Thyroid gland (tissue), 4 donors: ENCODE measurements at regions not wholly inside any gene's neighbourhood (a gene's known extent, or its start where the extent isn't known, plus 50 kb on each side); places are given as distances from the start of the nearest gene placed in this dataset.
A peak's percentile ranks its signal among the peaks of the same experiment; 100 is the strongest.

Experiments
- POLR2A ChIP-seq, 2 donors: fragments of 450-650 bp; IDR thresholded peaks; one replicate each; pipeline ENCODE4 v1.6.1; 2017; ENCODE audit warnings: antibody characterized with exemption in 2 of 2, mild to moderate bottlenecking in 2 of 2, moderate library complexity in 1 of 2
- TF ChIP-seq, protein P1 (sequence below), 6 experiments: fragments of 200-600 bp in 3 of 6; fragments of 450-650 bp in 3 of 6; sonication (generic) in 3 of 6; IDR thresholded peaks; one replicate each; pipeline ENCODE4 v1.5.1; 2016 to 2019; ENCODE audit warnings: antibody characterized with exemption in 6 of 6, mild to moderate bottlenecking in 2 of 6, inconsistent platforms in 1 of 6, moderate library complexity in 1 of 6

GRCh38 chr3:194204042-194204987, 68.4 kb downstream of the HES1 start:
- TF ChIP-seq, protein P1, sequence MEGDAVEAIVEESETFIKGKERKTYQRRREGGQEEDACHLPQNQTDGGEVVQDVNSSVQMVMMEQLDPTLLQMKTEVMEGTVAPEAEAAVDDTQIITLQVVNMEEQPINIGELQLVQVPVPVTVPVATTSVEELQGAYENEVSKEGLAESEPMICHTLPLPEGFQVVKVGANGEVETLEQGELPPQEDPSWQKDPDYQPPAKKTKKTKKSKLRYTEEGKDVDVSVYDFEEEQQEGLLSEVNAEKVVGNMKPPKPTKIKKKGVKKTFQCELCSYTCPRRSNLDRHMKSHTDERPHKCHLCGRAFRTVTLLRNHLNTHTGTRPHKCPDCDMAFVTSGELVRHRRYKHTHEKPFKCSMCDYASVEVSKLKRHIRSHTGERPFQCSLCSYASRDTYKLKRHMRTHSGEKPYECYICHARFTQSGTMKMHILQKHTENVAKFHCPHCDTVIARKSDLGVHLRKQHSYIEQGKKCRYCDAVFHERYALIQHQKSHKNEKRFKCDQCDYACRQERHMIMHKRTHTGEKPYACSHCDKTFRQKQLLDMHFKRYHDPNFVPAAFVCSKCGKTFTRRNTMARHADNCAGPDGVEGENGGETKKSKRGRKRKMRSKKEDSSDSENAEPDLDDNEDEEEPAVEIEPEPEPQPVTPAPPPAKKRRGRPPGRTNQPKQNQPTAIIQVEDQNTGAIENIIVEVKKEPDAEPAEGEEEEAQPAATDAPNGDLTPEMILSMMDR (IDR thresholded peaks at IDR 0.05) = no peak
- peak in 1 of 2 donors; percentile 28 for TF ChIP-seq POLR2A (IDR thresholded peaks at IDR 0.05)
